ENCODE measurements at regions not wholly inside any gene's neighbourhood (a gene's known extent, or its start where the extent isn't known, plus 50 kb on each side); places are given as distances from the start of the nearest gene placed in this dataset.

GRCh38 chr20:6599876-6600735 lies 167.4 kb upstream of the BMP2 start:
- no peak overlapping the region for H3K9ac ChIP-seq
- H2AFZ ChIP-seq (ENCODE audit: low read depth), result no peak overlapping the region
- ChIA-PET CTCF (interaction anchor here (1.6 kb wide), 1 partner anchor 17 kb away, joined by 11 read pairs; no protein-coding TSS in a partner anchor), POLR2A (interaction anchor here (0.6 kb wide), 1 partner anchor 73 kb away, joined by 3 read pairs; no protein-coding TSS in a partner anchor)
- H3K27ac ChIP-seq (ENCODE audit: low read depth in 2 of 2, low read length in 1 of 2), result no peak overlapping the region
- no peaks in the 10 kb centered on the region for H3K79me2 ChIP-seq (ENCODE audit: insufficient read depth)
- DNase-seq, result no peak
- no peak overlapping the region for H3K4me3 ChIP-seq (ENCODE audit: low read depth in 2 of 2, low read length in 1 of 2)
- no peaks in the 10 kb centered on the region for H3K9me3 ChIP-seq
- H3K36me3 ChIP-seq (replicated peaks in 1 of 2; ENCODE audit: control insufficient read depth in 1 of 2, insufficient read depth in 2 of 2, low read length in 1 of 2), result no peaks in the 10 kb centered on the region
- H3K4me2 ChIP-seq, result no peak overlapping the region
- TF ChIP-seq RFX5 (IDR thresholded peaks at IDR 0.05; ENCODE audit: low read length) (no peak), USF2 (IDR thresholded peaks at IDR 0.05; ENCODE audit: borderline replicate concordance, low read depth, low read length) (no peak), IRF3 (IDR thresholded peaks at IDR 0.05; ENCODE audit: low read depth, low read length) (no peak), FOSL2 (IDR thresholded peaks at IDR 0.05; ENCODE audit: borderline replicate concordance, low read depth) (no peak)
- WGBS (ENCODE audit: low lambda C conversion rate), result 29% methylated on average over 5 of the region's 5 CpGs
- H3K4me1 ChIP-seq (ENCODE audit: control insufficient read depth in 1 of 2, insufficient read depth in 2 of 2, low read depth in 1 of 2, low read length in 1 of 2), result no peaks in the 10 kb centered on the region
- H4K20me1 ChIP-seq (ENCODE audit: insufficient read depth), result no peaks in the 10 kb centered on the region
- H3K27me3 ChIP-seq (ENCODE audit: insufficient read depth), result no peaks in the 10 kb centered on the region
- no peaks in the 10 kb centered on the region for H3K9me2 ChIP-seq
- no peaks in the 10 kb centered on the region for H3F3A ChIP-seq (replicated peaks; ENCODE audit: insufficient read depth)

- WGBS (ENCODE audit: low lambda C conversion rate), result 35% methylated on average over 4 of the region's 4 CpGs
- H2AFZ ChIP-seq (ENCODE audit: low read depth), result no peak overlapping the region
- H3K9me3 ChIP-seq, result no peaks in the 10 kb centered on the region
- no peaks in the 10 kb centered on the region for H3K9me2 ChIP-seq
- ChIA-PET POLR2A (no interaction called here), CTCF (interaction anchor here (1.9 kb wide), 1 partner anchor 12 kb away, joined by 7 read pairs; no protein-coding TSS in a partner anchor)
- no peaks in the 10 kb centered on the region for H3K36me3 ChIP-seq (replicated peaks in 1 of 2; ENCODE audit: control insufficient read depth in 1 of 2, insufficient read depth in 2 of 2, low read length in 1 of 2)
- no peaks in the 10 kb centered on the region for H3K4me1 ChIP-seq (ENCODE audit: control insufficient read depth in 1 of 2, insufficient read depth in 2 of 2, low read depth in 1 of 2, low read length in 1 of 2)
- no peaks in the 10 kb centered on the region for H4K20me1 ChIP-seq (ENCODE audit: insufficient read depth)
- TF ChIP-seq RFX5 (IDR thresholded peaks at IDR 0.05; ENCODE audit: low read length) (no peak), ELF1 (IDR thresholded peaks at IDR 0.05) (no peak), TCF12 (IDR thresholded peaks at IDR 0.05) (no peak), MEF2A (IDR thresholded peaks at IDR 0.05; ENCODE audit: borderline replicate concordance, low read depth) (no peak), SMC3 (IDR thresholded peaks at IDR 0.05; ENCODE audit: low read depth, low read length) (no peak), EZH2phosphoT487 (IDR thresholded peaks at IDR 0.05; ENCODE audit: borderline replicate concordance, low read depth) (no peak), IRF3 (IDR thresholded peaks at IDR 0.05; ENCODE audit: low read depth, low read length) (no peak), JUND (IDR thresholded peaks at IDR 0.05) (no peak), USF1 (IDR thresholded peaks at IDR 0.05; ENCODE audit: borderline replicate concordance, low read depth) (no peak), TEAD4 (IDR thresholded peaks at IDR 0.05; ENCODE audit: borderline replicate concordance, insufficient read depth) (no peak), FOSL2 (IDR thresholded peaks at IDR 0.05; ENCODE audit: borderline replicate concordance, low read depth) (no peak)
- H3K9ac ChIP-seq, result no peak overlapping the region
- no peaks in the 10 kb centered on the region for H3F3A ChIP-seq (replicated peaks; ENCODE audit: insufficient read depth)
- no peaks in the 10 kb centered on the region for H3K27me3 ChIP-seq (ENCODE audit: insufficient read depth)
- H3K4me2 ChIP-seq, result no peak overlapping the region
- DNase-seq, result no peak
- no peak overlapping the region for H3K4me3 ChIP-seq (ENCODE audit: low read depth in 2 of 2, low read length in 1 of 2)
- no peaks in the 10 kb centered on the region for H3K79me2 ChIP-seq (ENCODE audit: insufficient read depth)
- no peak overlapping the region for H3K27ac ChIP-seq (ENCODE audit: low read depth in 2 of 2, low read length in 1 of 2)
These were observed 171.8 kb upstream of the BMP2 start for GRCh38 chr20:6595704-6596103.

Measured in SK-N-SH (cell line).